Psoas muscle (tissue), 7 donors: ENCODE measurements at regions not wholly inside any gene's neighbourhood (a gene's known extent, or its start where the extent isn't known, plus 50 kb on each side); places are given as distances from the start of the nearest gene placed in this dataset.
"Not testable (repeated sequence)": the region's sequence is repeated elsewhere in the genome, so short reads cannot be mapped to it uniquely, and the experiment has no call there.

Experiments used
- ATAC-seq, 4 donors: fragments of 200-7000 bp; cut with Tn5 transposase; one replicate each; pipeline ENCODE4 v1.9.1; 2020; ENCODE audit warnings: moderate library complexity in 3 of 4, mild to moderate bottlenecking in 2 of 4
- DNase-seq, 2 donors: peaks; one replicate each; pipeline ENCODE4 v3.0.0-alpha.2; 2020
- H3K27ac ChIP-seq: fragments of 200-600 bp; one replicate; pipeline ENCODE4 v1.8.0; 2022
- H3K27me3 ChIP-seq, 3 donors: fragments of 200-600 bp in 1 of 3; one replicate each; pipeline versions ENCODE4 v1.6.1 to v1.8.0; 2013 to 2022; ENCODE audit warnings: low read length in 2 of 3, mild to moderate bottlenecking in 2 of 3, moderate library complexity in 1 of 3; ENCODE audit not compliant: insufficient read depth in 3 of 3
- H3K36me3 ChIP-seq, 2 donors: fragments of 200-600 bp in 1 of 2; one replicate each; pipeline versions ENCODE4 v1.6.1 to v1.8.0; 2013 to 2022; ENCODE audit warnings: low read depth in 1 of 2, mild to moderate bottlenecking in 1 of 2, moderate library complexity in 1 of 2; ENCODE audit not compliant: insufficient read depth in 1 of 2
- H3K4me1 ChIP-seq: fragments of 200-600 bp; one replicate; pipeline ENCODE4 v1.8.0; 2022
- H3K4me3 ChIP-seq: fragments of 200-600 bp; one replicate; pipeline ENCODE4 v1.8.0; 2022; ENCODE audit warnings: mild to moderate bottlenecking
- H3K9me3 ChIP-seq: fragments of 200-600 bp; one replicate; pipeline ENCODE4 v1.8.0; 2022
- WGBS, 3 donors: extraction: QIAGEN DNeasy Blood & Tissue Kit; methylation state at CpG; one replicate each; pipeline versions ENCODE4 v1.1.6 to v1.1.7; 2013; 5-methylcytosine and 5-hydroxymethylcytosine counted together
- intact Hi-C, 2 donors: fragments of 100-400 bp; cut with DNase I; formaldehyde crosslinking; loops; one replicate each; pipeline versions ENCODE4 v1.11.0 to v1.14.2; 2022
- TF ChIP-seq, protein P1 (sequence below): fragments of 200-600 bp; IDR thresholded peaks from one replicate; pipeline ENCODE4 v1.8.0; 2022; ENCODE audit warnings: antibody characterized with exemption
- donor health status: healthy with polysubstance abuse.
- donor health status: DM: no; HTN: no; CAD: no; lungs with moderate emphysema.
- donor health status: Bipolar disorder and iron deficiency.
- donor health status: healthy.
- donor health status: DM: yes; HTN: yes; CAD: no.
- donor health status: DM: no; HTN: no; CAD: no.
- donor health status: DM: yes; HTN: yes; CAD: no.

DNA sequence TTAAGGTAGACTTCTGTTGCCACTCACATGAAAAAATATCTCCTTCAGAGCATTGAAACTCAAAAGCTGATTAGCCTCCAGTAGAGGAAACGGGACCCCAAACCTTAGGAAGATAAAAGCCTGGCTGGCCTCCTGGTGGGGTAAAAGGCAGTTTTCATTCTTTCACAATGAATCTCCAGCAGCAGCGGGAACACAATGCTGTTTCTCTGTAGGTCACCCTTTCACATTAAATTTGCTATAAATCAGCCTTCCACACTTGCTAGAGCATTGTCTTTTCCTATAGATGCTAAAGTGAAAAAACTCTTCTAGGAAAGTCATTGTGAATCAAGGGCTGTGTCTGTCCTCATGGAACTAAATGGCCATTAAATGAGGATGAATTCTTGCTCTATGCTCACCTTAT lies 207.3 kb upstream of the MAGEB2 start:
- no peak overlapping the region for H3K27ac ChIP-seq
- intact Hi-C loops, result no loop called here
- TF ChIP-seq, protein P1, sequence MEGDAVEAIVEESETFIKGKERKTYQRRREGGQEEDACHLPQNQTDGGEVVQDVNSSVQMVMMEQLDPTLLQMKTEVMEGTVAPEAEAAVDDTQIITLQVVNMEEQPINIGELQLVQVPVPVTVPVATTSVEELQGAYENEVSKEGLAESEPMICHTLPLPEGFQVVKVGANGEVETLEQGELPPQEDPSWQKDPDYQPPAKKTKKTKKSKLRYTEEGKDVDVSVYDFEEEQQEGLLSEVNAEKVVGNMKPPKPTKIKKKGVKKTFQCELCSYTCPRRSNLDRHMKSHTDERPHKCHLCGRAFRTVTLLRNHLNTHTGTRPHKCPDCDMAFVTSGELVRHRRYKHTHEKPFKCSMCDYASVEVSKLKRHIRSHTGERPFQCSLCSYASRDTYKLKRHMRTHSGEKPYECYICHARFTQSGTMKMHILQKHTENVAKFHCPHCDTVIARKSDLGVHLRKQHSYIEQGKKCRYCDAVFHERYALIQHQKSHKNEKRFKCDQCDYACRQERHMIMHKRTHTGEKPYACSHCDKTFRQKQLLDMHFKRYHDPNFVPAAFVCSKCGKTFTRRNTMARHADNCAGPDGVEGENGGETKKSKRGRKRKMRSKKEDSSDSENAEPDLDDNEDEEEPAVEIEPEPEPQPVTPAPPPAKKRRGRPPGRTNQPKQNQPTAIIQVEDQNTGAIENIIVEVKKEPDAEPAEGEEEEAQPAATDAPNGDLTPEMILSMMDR, result no peak
- no peaks in the 10 kb centered on the region for H3K36me3 ChIP-seq
- no peak for ATAC-seq
- WGBS, 3 donors, result 59 to 79% (median 78%) methylated on average over 2 of the region's 2 CpGs
- no peaks in the 10 kb centered on the region for H3K4me1 ChIP-seq
- no peaks in the 10 kb centered on the region for H3K27me3 ChIP-seq
- no peak for DNase-seq
- H3K4me3 ChIP-seq, result no peak overlapping the region
- H3K9me3 ChIP-seq, result no peaks in the 10 kb centered on the region

GRCh38 chrX:30010471-30010870 lies 204.9 kb upstream of the MAGEB2 start:
- H3K36me3 ChIP-seq, result no peaks in the 10 kb centered on the region
- H3K4me1 ChIP-seq, result no peaks in the 10 kb centered on the region
- intact Hi-C loops, result no loop called here
- no peak for DNase-seq
- no peak overlapping the region for H3K4me3 ChIP-seq
- ATAC-seq, result no peak
- no peak overlapping the region for H3K27ac ChIP-seq
- no peaks in the 10 kb centered on the region for H3K27me3 ChIP-seq
- 71 to 75% (median 75%) methylated on average over 3 of the region's 3 CpGs for WGBS, 3 donors
- H3K9me3 ChIP-seq, result no peaks in the 10 kb centered on the region
- TF ChIP-seq, protein P1, result no peak

- H3K27ac ChIP-seq, result no peak overlapping the region
- H3K4me1 ChIP-seq, result no peaks in the 10 kb centered on the region
- no peak for DNase-seq
- no peaks in the 10 kb centered on the region for H3K27me3 ChIP-seq
- no peak for ATAC-seq
- H3K4me3 ChIP-seq, result no peak overlapping the region
- H3K9me3 ChIP-seq, result no peaks in the 10 kb centered on the region
- intact Hi-C loops, result no loop called here
- no peaks in the 10 kb centered on the region for H3K36me3 ChIP-seq
- TF ChIP-seq, protein P1, result no peak
- WGBS, 3 donors, result 48 to 81% (median 64%) methylated on average over 3 of the region's 3 CpGs
Observed at GRCh38 chrX:30015440-30015839, 199.9 kb upstream of the MAGEB2 start.

- intact Hi-C loops, result no loop called here
- no peaks in the 10 kb centered on the region for H3K9me3 ChIP-seq
- H3K4me3 ChIP-seq, result no peak overlapping the region
- 43 to 61% (median 49%) methylated on average over 2 of the region's 2 CpGs for WGBS, 3 donors
- TF ChIP-seq, protein P1, result no peak
- DNase-seq (no peak), ATAC-seq (no peak)
- H3K4me1 ChIP-seq, result no peaks in the 10 kb centered on the region
- H3K36me3 ChIP-seq, result no peaks in the 10 kb centered on the region
- no peak overlapping the region for H3K27ac ChIP-seq
- no peaks in the 10 kb centered on the region for H3K27me3 ChIP-seq
Observed at GRCh38 chrX:30027636-30028035, 187.7 kb upstream of the MAGEB2 start.

DNA sequence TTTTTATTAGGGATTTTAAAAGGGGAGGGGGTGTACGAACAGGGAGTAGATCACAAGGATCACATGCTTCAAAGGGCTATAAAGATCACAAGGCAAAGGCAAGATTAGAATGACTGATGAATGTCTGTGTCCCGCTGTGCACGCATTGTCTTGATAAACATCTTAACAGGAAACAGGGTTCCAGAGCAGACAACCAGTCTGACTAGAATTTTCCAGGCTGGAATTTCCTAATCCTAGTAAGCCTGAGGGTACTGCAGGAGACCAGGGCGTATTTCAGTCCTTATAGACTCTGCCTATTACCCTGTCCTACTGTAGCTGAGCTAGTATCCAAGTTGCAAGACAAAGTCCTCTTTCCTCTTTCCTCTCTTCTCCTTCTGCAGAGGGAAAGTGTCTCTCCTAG lies 179.0 kb upstream of the MAGEB2 start:
- H3K36me3 ChIP-seq, intact Hi-C loops: not testable (repeated sequence)

More for the DNA sequence above, 179.0 kb upstream of the MAGEB2 start:
- H3K4me3 ChIP-seq, H3K4me1 ChIP-seq, H3K9me3 ChIP-seq, DNase-seq, H3K27ac ChIP-seq, ATAC-seq, H3K27me3 ChIP-seq: not testable (repeated sequence)
- WGBS, 3 donors, result 65 to 73% (median 72%) methylated on average over 4 of the region's 4 CpGs
